Esophagus mucosa (tissue), 1 donor: ENCODE measurements at regions not wholly inside any gene's neighbourhood (a gene's known extent, or its start where the extent isn't known, plus 50 kb on each side); places are given as distances from the start of the nearest gene placed in this dataset.
"Not testable (repeated sequence)": the region's sequence is repeated elsewhere in the genome, so short reads cannot be mapped to it uniquely, and the experiment has no call there.

Source experiments
- ATAC-seq: fragments of 200-7000 bp; cut with Tn5 transposase; one replicate; pipeline ENCODE4 v1.9.1; 2020
- donor health status: DM: yes; HTN: yes; CAD: no.

DNA sequence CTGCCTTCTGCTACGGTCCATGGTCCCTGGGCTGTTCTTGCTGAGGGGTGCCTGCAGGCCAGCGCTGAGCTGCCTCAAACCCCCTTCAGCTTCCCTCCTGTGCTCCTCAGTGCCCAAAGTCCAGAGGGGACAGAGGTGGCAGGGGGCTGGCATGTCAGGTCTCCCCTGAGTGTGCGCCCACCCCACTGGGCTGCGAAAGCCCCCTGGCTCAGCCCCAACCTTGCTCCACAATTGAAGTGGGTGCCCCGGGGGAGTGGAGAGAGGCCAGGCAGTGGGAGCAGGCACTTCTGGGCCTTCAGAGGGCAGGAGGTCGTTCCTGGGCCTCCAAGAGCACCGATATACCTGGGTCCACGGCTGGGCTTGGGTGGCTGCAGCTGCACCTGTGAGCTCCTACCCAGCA lies 548.7 kb upstream of the FAM98A start:
- ATAC-seq = no peak

DNA sequence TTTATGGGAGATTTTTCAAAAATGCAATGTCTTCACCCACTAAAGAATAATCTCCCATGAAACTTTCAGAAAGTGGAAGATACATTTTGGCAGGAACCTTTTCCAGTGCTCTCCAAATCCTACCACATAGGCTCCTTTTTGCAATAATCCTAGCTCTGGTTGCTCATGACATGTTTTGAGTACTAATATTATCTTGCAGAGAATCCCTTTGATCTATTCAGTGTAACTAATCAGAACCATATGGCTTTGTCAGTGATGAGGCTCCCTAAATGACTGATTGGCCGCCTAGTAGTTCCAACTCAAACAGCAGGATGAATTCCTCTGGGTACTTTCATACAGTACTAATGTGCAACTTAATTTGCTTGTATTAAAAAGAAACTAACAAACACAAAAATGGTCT lies 544.0 kb upstream of the FAM98A start:
- ATAC-seq = no peak

- ATAC-seq = not testable (repeated sequence)
These were observed 543.5 kb upstream of the FAM98A start for GRCh38 chr2:34142531-34143008.

DNA sequence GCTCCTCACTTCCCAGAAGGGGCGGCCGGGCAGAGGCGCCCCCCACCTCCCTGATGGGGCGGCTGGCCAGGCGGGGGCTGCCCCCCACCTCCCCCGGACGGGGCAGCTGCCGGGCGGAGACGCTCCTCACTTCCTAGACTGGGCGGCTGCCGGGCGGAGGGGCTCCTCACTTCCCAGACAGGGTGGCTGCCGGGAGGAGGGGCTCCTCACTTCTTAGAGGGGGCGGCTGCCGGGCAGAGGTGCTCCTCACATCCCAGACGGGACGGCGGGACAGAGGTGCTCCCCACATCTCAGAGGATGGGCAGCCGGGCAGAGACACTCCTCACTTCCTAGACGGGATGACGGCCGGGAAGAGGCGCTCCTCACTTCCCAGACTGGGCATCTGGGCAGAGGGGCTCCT lies 534.0 kb upstream of the FAM98A start:
- not testable (repeated sequence) for ATAC-seq

DNA sequence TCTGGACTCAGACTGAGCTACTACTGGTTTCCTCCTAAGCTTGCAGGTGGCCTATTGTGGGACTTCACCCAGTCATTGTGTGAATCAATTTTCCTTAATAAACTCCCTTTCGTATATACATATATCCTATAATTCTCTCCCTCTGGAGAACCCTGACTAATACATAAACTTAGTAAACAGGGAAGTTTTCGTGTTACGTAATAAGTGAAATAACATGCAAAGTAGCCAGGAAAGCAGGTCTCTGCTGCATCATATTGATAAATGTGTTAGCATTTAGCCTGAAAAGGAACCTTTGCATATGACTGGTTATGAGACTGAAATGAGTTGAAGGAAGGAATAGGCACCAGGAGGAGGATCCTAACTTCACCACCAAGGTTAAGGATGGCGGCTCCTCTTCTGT lies 527.2 kb upstream of the FAM98A start:
- ATAC-seq = no peak

DNA sequence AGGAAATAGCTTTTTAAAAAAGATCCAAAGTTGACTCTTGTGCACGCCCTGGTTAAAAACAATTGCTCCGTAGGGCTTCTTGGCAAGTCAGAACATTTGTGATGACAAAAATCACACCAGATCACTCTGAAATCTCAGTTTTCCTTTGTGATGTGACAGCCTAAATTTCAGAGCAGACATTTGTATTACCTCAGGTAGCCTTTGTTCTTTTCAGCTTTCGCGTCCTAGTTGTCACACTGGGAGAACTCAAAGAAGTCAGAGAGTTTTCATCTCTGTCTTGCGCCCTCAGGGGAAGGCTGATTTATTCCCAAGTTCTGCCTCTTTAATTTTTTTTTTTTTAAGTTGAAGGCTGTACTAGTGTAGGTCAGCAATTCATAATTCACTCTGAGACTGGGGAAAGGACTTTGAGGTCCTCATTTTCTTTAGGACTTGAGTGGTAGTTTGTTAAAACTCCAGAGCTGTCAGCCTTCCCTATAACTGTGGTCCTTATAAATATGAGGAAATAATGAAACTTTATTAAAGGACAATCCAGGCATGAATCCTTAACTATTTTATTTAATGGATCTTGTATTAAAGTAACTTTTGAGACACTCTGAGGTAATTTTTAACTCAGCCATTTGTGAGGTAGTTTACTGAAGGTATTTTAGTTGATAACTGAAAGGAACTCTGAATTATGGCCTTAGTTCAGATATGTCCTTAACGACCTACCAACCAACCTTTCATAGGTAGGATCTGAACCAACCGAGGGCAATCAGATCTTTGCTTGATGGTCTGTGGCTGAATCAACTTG lies 525.1 kb upstream of the FAM98A start:
- no peak for ATAC-seq

GRCh38 chr2:34121076-34121475 lies 522.0 kb upstream of the FAM98A start:
- no peak for ATAC-seq

DNA sequence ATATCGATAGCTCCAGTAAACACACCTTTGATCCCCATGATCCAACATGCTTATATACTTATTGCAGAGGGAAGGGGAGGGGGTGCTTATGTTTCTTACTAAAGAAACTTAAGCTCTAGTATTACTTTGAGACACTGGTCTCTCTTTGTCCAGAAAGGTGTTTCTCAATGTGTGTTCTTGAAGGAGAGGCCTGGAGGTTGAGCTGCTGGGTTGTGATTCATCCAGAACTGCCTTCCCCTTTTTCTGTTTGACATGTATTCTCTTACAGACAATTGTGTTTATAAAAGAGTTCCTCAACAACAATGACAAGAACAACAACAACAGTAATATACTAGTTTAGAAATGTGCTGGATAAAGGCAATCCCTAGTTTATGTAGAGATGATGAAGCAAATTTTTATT lies 516.0 kb upstream of the FAM98A start:
- no peak for ATAC-seq

GRCh38 chr2:34112161-34112560 lies 513.1 kb upstream of the FAM98A start:
- ATAC-seq = no peak

- ATAC-seq = no peak
These were observed 511.3 kb upstream of the FAM98A start for GRCh38 chr2:34110392-34110791.

- no peak for ATAC-seq
These were observed 508.7 kb upstream of the FAM98A start for GRCh38 chr2:34107811-34108210.

- peak; percentile 96 for ATAC-seq
These were observed 506.1 kb upstream of the FAM98A start for GRCh38 chr2:34105006-34105767.

- peak; percentile 59 for ATAC-seq
These were observed 505.5 kb upstream of the FAM98A start for GRCh38 chr2:34104601-34105000.

GRCh38 chr2:34103437-34103836 lies 504.3 kb upstream of the FAM98A start:
- ATAC-seq = no peak

- no peak for ATAC-seq
These were observed 503.2 kb upstream of the FAM98A start for GRCh38 chr2:34102339-34102738.

DNA sequence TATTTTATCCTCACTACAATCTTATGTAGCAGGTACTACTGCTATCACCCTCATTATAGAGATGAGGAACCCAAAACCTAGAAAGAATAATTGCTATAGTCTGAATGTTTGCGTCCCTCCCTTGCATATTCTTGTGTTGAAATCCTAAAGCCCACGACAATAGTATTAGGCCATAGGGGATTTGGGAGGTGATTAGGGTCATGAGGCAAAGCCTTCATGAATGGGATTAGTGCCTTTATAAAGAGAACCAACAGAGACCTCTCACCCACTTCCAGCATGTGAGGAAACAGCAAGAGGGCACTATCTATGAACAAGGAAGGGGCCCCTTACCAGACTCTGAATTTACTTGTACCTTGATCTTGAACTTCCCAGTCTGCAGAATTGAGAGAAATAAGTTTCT lies 500.3 kb upstream of the FAM98A start:
- ATAC-seq = no peak

GRCh38 chr2:34098256-34098655 lies 499.2 kb upstream of the FAM98A start:
- no peak for ATAC-seq

- ATAC-seq = peak; percentile 76
These were observed 497.6 kb upstream of the FAM98A start for GRCh38 chr2:34096562-34097171.

DNA sequence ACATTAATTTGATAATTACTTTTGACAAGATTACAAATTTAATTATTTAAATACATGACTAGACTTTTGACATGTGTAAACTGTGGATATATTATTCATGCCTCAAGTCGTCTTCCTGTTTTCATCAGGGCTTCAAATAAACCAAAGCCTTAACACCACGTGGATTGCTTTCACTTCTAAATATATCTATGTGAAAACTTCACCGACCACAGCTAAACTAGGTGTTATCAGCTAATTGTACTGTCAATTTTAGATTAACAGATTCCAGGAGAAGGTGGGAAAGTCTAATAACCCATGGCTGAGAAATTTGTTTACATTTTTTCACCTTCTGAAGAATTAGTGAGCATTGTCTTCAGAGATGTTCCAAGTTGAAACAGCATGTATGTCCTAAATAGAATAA lies 494.7 kb upstream of the FAM98A start:
- ATAC-seq = no peak

DNA sequence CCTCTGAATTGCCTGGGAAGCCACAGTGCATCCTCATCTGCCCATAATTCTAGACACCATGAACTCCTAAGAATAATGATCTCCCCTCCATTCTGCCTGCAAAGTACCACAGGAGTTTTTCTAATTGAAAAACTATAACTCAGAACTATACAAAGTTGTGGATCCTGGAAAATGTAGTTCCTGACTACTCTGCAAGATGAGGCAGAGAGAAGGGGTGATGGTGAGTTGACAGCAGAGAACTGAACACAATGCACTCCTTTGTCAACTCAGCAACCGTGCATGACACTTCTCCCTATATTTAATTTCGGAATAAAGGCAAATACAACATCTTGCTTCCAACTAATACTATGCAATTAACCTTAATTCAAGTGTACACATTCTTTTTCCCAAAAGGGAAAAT lies 471.1 kb upstream of the FAM98A start:
- ATAC-seq = no peak

DNA sequence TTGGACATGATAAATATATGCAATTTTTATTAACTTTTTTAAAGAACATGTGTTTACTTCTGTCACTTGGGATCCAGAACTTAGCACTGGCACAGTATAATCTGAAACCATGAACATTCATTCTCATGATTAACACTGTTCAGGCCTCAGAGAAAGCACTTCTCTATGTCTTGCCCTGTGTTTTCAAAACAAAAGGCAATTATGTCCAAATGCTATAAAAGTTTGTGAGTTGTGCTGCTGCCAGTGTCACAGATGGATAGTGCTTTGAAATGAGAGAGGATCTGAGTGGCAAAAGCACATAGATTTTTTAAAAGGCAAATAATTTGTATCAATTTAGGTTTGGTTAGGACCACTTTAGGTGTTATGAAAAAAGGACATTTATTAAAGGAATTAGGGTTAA lies 470.5 kb upstream of the FAM98A start:
- ATAC-seq = no peak

DNA sequence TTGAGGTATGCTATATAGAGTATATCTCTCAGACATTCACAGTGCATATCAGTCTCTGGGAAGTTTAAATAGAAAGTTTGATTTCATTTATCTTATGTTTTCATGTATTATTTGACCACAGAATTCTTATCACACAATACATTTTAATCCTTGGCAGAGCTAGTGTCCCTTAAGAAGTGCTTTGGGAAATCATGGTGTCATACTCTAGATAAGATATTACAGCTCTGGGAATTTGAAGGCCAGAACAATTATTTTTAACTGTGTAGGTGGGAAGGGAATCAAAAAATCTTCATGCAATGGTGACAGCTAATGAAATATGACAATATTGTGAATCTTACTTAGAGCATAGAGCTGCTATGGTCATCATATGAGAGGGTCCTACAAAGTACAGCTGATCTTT lies 451.3 kb upstream of the FAM98A start:
- ATAC-seq = no peak

DNA sequence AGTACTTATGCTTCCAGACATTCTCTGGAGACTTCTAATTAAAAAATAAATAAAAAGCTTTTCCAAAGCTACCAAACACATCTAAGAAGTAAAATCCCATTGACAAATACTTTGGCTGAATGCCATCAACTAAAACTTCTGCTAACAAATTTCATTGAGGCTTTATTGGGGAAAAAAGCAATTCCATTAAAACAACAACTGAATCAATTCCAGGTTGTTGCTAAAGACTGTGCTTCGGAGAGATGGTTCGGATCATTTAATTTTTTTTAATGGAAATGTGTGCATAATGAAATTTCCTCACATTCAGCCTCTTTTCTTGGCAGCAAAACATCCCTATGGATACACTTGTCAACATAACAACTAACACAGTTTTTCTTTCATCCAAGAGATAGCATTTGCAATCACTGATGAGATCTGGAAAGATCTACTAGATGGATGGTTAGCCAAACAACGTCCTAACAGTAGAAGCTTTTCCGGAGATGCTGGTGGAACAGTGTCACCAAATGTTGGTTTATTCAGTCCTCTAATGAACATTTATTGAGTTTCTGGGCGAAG lies 446.1 kb upstream of the FAM98A start:
- no peak for ATAC-seq
